AG04449 (cell line): ENCODE measurements at regions not wholly inside any gene's neighbourhood (a gene's known extent, or its start where the extent isn't known, plus 50 kb on each side); places are given as distances from the start of the nearest gene placed in this dataset.

Experiments
- CTCF ChIA-PET: fragments of 350-600 bp; formaldehyde crosslinking; extraction: SDS; loops from one replicate; lab custom pipeline; 2021; ENCODE audit warnings: antibody characterized with exemption; lab: Yijun Ruan, JAX
- POLR2A ChIA-PET: fragments of 400-600, 350-600 bp; formaldehyde crosslinking; extraction: SDS; loops from one replicate; lab custom pipeline; 2020; ENCODE audit warnings: antibody characterized with exemption, inconsistent platforms; lab: Yijun Ruan, JAX
- DNase-seq: peaks from one replicate; pipeline ENCODE4 v3.0.0-alpha.2; 2010; ENCODE audit warnings: low read depth, low spot score
- H3K4me3 ChIP-seq: 2 replicates; pipeline ENCODE4 v1.5.1; 2011; ENCODE audit warnings: low read depth, mild to moderate bottlenecking, control low read depth, low read length
- CTCF ChIP-seq: IDR thresholded peaks from one replicate; pipeline ENCODE4 v1.5.1; 2011; ENCODE audit warnings: mild to moderate bottlenecking, moderate library complexity, low read length, control low read depth, inconsistent platforms; ENCODE audit not compliant: insufficient read depth; ENCODE audit errors: missing control alignments

- no peak for DNase-seq
- ChIA-PET POLR2A (no interaction called here), CTCF (no interaction called here)
- H3K4me3 ChIP-seq = no peak overlapping the region
- no peak for TF ChIP-seq CTCF
These were observed 176.5 kb upstream of the MAP3K1 start for GRCh38 chr5:56638768-56639238.

- CTCF ChIA-PET = no interaction called here
- POLR2A ChIA-PET = no interaction called here
- no peak for DNase-seq
- no peak overlapping the region for H3K4me3 ChIP-seq
- no peak for TF ChIP-seq CTCF
These were observed 177.2 kb upstream of the MAP3K1 start for GRCh38 chr5:56638061-56638621.

DNA sequence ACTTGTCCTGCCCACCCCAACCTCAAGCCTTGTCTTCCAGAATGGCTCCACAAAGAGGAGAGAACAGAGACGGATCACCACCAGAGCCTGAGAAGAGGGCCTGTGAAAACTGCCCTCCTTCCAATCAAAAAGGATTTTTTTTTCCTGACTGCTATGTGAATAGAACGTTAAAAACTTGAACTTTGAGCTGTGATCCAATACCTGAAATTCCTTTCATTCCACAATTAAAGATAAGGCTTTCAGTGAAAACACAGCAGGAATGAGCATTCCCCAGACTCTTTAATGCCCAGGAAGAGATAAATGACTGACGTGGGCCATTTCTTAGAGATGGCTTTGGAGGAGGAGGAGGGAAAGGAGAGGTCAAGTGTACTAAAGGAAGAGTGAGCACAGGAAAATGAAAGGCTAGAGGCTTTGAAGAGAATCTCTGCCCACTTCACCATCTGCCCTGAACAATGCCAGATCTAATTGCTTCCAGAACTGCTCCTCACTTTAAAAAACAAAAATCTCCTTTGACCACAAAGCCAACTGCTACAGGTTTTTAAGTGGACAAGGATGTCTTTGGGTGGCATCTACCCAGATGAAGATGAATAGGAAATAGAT lies 177.9 kb upstream of the MAP3K1 start:
- no peak for DNase-seq
- no peak for TF ChIP-seq CTCF
- CTCF ChIA-PET = no interaction called here
- H3K4me3 ChIP-seq = no peak overlapping the region
- POLR2A ChIA-PET = no interaction called here

- ChIA-PET POLR2A (no interaction called here), CTCF (no interaction called here)
- DNase-seq = no peak
- H3K4me3 ChIP-seq = no peak overlapping the region
- no peak for TF ChIP-seq CTCF
These were observed 181.4 kb upstream of the MAP3K1 start for GRCh38 chr5:56633950-56634349.

GRCh38 chr5:56632939-56633338 lies 182.4 kb upstream of the MAP3K1 start:
- CTCF ChIA-PET = no interaction called here

GRCh38 chr5:56632199-56632598 lies 183.2 kb upstream of the MAP3K1 start:
- ChIA-PET CTCF (no interaction called here), POLR2A (no interaction called here)
- no peak overlapping the region for H3K4me3 ChIP-seq
- TF ChIP-seq CTCF = no peak
- no peak for DNase-seq

More at GRCh38 chr5:56632939-56633338, 182.4 kb upstream of the MAP3K1 start:
- no peak for TF ChIP-seq CTCF
- DNase-seq = no peak
- POLR2A ChIA-PET = no interaction called here
- no peak overlapping the region for H3K4me3 ChIP-seq
